ENCODE measurements at regions not wholly inside any gene's neighbourhood (a gene's known extent, or its start where the extent isn't known, plus 50 kb on each side); places are given as distances from the start of the nearest gene placed in this dataset.

GRCh38 chr4:85391589-85392410 is 83.2 kb upstream of the ARHGAP24 start:
- TF ChIP-seq EP300 (IDR thresholded peaks at IDR 0.05) (no peak), POLR2AphosphoS5 (IDR thresholded peaks at IDR 0.05) (no peak), CTCF (IDR thresholded peaks at IDR 0.05) (no peak), POLR2A (IDR thresholded peaks at IDR 0.05; ENCODE audit: low read depth) (no peak)
- no peak for DNase-seq (ENCODE audit: extremely low spot score)
- no peak overlapping the region for H3K27ac ChIP-seq (replicated peaks in 1 of 4)
- H3K4me3 ChIP-seq: no peak overlapping the region
- intact Hi-C loops (cut with DNase I): no loop called here
- H3K4me1 ChIP-seq: no peaks in the 10 kb centered on the region
- whole genome bisulfite sequencing: 56% methylated on average over 4 of the region's 4 CpGs
- H3K36me3 ChIP-seq: no peaks in the 10 kb centered on the region
- no peaks in the 10 kb centered on the region for H3K9me3 ChIP-seq
- no peaks in the 10 kb centered on the region for H3K27me3 ChIP-seq

GRCh38 chr4:85393201-85393600 is 81.7 kb upstream of the ARHGAP24 start:
- Histone ChIP-seq H3K4me3 (no peak overlapping the region), H3K27me3 (no peaks in the 10 kb centered on the region), H3K4me1 (no peaks in the 10 kb centered on the region), H3K36me3 (no peaks in the 10 kb centered on the region), H3K27ac (replicated peaks in 1 of 4) (no peak overlapping the region), H3K9me3 (no peaks in the 10 kb centered on the region)
- no peak for DNase-seq (ENCODE audit: extremely low spot score)
- TF ChIP-seq CTCF (IDR thresholded peaks at IDR 0.05) (no peak), EP300 (IDR thresholded peaks at IDR 0.05) (no peak), POLR2AphosphoS5 (IDR thresholded peaks at IDR 0.05) (no peak), POLR2A (IDR thresholded peaks at IDR 0.05; ENCODE audit: low read depth) (no peak)
- intact Hi-C loops (cut with DNase I): no loop called here
- WGBS: 96% methylated on average over 3 of the region's 3 CpGs

- H3K9me3 ChIP-seq: peaks cover 0 to 5% (median 0%) of the 10 kb centered on the region in 4 donors
- TF ChIP-seq POLR2A (IDR thresholded peaks at IDR 0.05; ENCODE audit: low read depth) (no peak), POLR2AphosphoS5 (IDR thresholded peaks at IDR 0.05) (no peak), CTCF (IDR thresholded peaks at IDR 0.05) (no peak), EP300 (IDR thresholded peaks at IDR 0.05) (no peak)
- no peaks in the 10 kb centered on the region for H3K4me1 ChIP-seq
- no peaks in the 10 kb centered on the region for H3K36me3 ChIP-seq
- no peaks in the 10 kb centered on the region for H3K27me3 ChIP-seq
- no peak overlapping the region for H3K27ac ChIP-seq (replicated peaks in 1 of 4)
- 43% methylated on average over 1 of the region's 1 CpG for WGBS
- no peak overlapping the region for H3K4me3 ChIP-seq
- intact Hi-C loops (cut with DNase I): no loop called here
- no peak for DNase-seq (ENCODE audit: extremely low spot score)
Observed at GRCh38 chr4:85398276-85398675, 76.7 kb upstream of the ARHGAP24 start.

GRCh38 chr4:85399270-85399669 is 75.7 kb upstream of the ARHGAP24 start:
- 94% methylated on average over 2 of the region's 2 CpGs for WGBS
- intact Hi-C loops (cut with DNase I): no loop called here
- TF ChIP-seq EP300 (IDR thresholded peaks at IDR 0.05) (no peak), POLR2A (IDR thresholded peaks at IDR 0.05; ENCODE audit: low read depth) (no peak), CTCF (IDR thresholded peaks at IDR 0.05) (no peak), POLR2AphosphoS5 (IDR thresholded peaks at IDR 0.05) (no peak)

More at GRCh38 chr4:85399270-85399669, 75.7 kb upstream of the ARHGAP24 start:
- no peak for DNase-seq (ENCODE audit: extremely low spot score)
- H3K4me3 ChIP-seq: no peak overlapping the region
- H3K36me3 ChIP-seq: no peaks in the 10 kb centered on the region
- peaks cover 0 to 5% (median 0%) of the 10 kb centered on the region in 4 donors for H3K9me3 ChIP-seq
- H3K27me3 ChIP-seq: no peaks in the 10 kb centered on the region
- no peaks in the 10 kb centered on the region for H3K4me1 ChIP-seq
- no peak overlapping the region for H3K27ac ChIP-seq (replicated peaks in 1 of 4)

Measured in esophagus muscularis mucosa (tissue), 4 donors.